Muscle of back (tissue), 3 donors: ENCODE measurements at regions not wholly inside any gene's neighbourhood (a gene's known extent, or its start where the extent isn't known, plus 50 kb on each side); places are given as distances from the start of the nearest gene placed in this dataset.
A peak's percentile ranks its signal among the peaks of the same experiment; 100 is the strongest.

Source experiments
- DNase-seq, 3 donors: peaks; one replicate each; pipeline versions ENCODE4 v3.0.0 to v3.0.0-alpha.2; 2013

- DNase-seq, result peak in 1 of 3 donors; percentile 40
Observed at GRCh38 chr9:13597427-13597826, 317.9 kb upstream of the MPDZ start.

GRCh38 chr9:13597004-13597403 is 317.5 kb upstream of the MPDZ start:
- DNase-seq, result peak in 1 of 3 donors; percentile 75

- peak in 1 of 3 donors; percentile 49 for DNase-seq
Observed at GRCh38 chr9:13596383-13596970, 317.0 kb upstream of the MPDZ start.

- DNase-seq, result no peak
Observed at GRCh38 chr9:13590996-13591395, 311.5 kb upstream of the MPDZ start.

- DNase-seq, result no peak
Observed at GRCh38 chr9:13589034-13589737, 309.7 kb upstream of the MPDZ start.

- DNase-seq, result peak in 1 of 3 donors; percentile 65
Observed at GRCh38 chr9:13588151-13589033, 308.9 kb upstream of the MPDZ start.

GRCh38 chr9:13587571-13587970 is 308.1 kb upstream of the MPDZ start:
- no peak for DNase-seq

- peak in 1 of 3 donors; percentile 55 for DNase-seq
Observed at GRCh38 chr9:13586587-13587374, 307.3 kb upstream of the MPDZ start.

GRCh38 chr9:13580760-13581159 is 301.3 kb upstream of the MPDZ start:
- DNase-seq, result no peak

- DNase-seq, result no peak
Observed at GRCh38 chr9:13580131-13580530, 300.6 kb upstream of the MPDZ start.

- no peak for DNase-seq
Observed at GRCh38 chr9:13576101-13576500, 296.6 kb upstream of the MPDZ start.

- DNase-seq, result no peak
Observed at GRCh38 chr9:13575558-13575957, 296.1 kb upstream of the MPDZ start.

- peak; percentile 41 to 80 (median 55) for DNase-seq
Observed at GRCh38 chr9:13570068-13570974, 290.8 kb upstream of the MPDZ start.

- peak in 1 of 3 donors; percentile 43 for DNase-seq
Observed at GRCh38 chr9:13569602-13570067, 290.1 kb upstream of the MPDZ start.

- peak; percentile 48 to 75 (median 61) for DNase-seq
Observed at GRCh38 chr9:13568841-13569601, 289.5 kb upstream of the MPDZ start.

- peak; percentile 42 to 72 (median 46) for DNase-seq
Observed at GRCh38 chr9:13568405-13568804, 288.9 kb upstream of the MPDZ start.

- DNase-seq, result peak; percentile 61 to 84 (median 64)
Observed at GRCh38 chr9:13567833-13568232, 288.3 kb upstream of the MPDZ start.

GRCh38 chr9:13557746-13558145 is 278.3 kb upstream of the MPDZ start:
- no peak for DNase-seq

GRCh38 chr9:13556656-13557055 is 277.2 kb upstream of the MPDZ start:
- DNase-seq, result peak in 1 of 3 donors; percentile 54
